HG03280 (cell line): ENCODE measurements at regions not wholly inside any gene's neighbourhood (a gene's known extent, or its start where the extent isn't known, plus 50 kb on each side); places are given as distances from the start of the nearest gene placed in this dataset.

ENCODE experiments used
- ATAC-seq: cut with Tn5 transposase; IDR thresholded peaks from one replicate; pipeline ENCODE4 v1.9.1; 2021; ENCODE audit warnings: mild to moderate bottlenecking, moderate library complexity; ENCODE audit not compliant: unreplicated experiment

- no peak for ATAC-seq
These were observed 141.6 kb upstream of the TENM4 start for GRCh38 chr11:79582434-79582833.

- ATAC-seq: no peak
These were observed 138.2 kb upstream of the TENM4 start for GRCh38 chr11:79579063-79579462.

- no peak for ATAC-seq
These were observed 137.3 kb upstream of the TENM4 start for GRCh38 chr11:79578116-79578515.

GRCh38 chr11:79575701-79576100 lies 134.9 kb upstream of the TENM4 start:
- no peak for ATAC-seq

- no peak for ATAC-seq
These were observed 129.3 kb upstream of the TENM4 start for GRCh38 chr11:79570104-79570503.

- ATAC-seq: no peak
These were observed 123.6 kb upstream of the TENM4 start for GRCh38 chr11:79564288-79564925.

GRCh38 chr11:79561496-79561895 lies 120.7 kb upstream of the TENM4 start:
- no peak for ATAC-seq

GRCh38 chr11:79550809-79551208 lies 110.0 kb upstream of the TENM4 start:
- ATAC-seq: no peak

- ATAC-seq: no peak
These were observed 106.4 kb upstream of the TENM4 start for GRCh38 chr11:79547256-79547655.

GRCh38 chr11:79546351-79546750 lies 105.5 kb upstream of the TENM4 start:
- ATAC-seq: no peak

- ATAC-seq: no peak
These were observed 103.5 kb upstream of the TENM4 start for GRCh38 chr11:79544361-79544760.

GRCh38 chr11:79543101-79543500 lies 102.3 kb upstream of the TENM4 start:
- no peak for ATAC-seq

- no peak for ATAC-seq
These were observed 100.6 kb upstream of the TENM4 start for GRCh38 chr11:79541466-79541865.

- ATAC-seq: no peak
These were observed 97.9 kb upstream of the TENM4 start for GRCh38 chr11:79538775-79539174.

- ATAC-seq: no peak
These were observed 95.5 kb upstream of the TENM4 start for GRCh38 chr11:79536155-79536917.

GRCh38 chr11:79535606-79536005 lies 94.8 kb upstream of the TENM4 start:
- ATAC-seq: no peak

- ATAC-seq: no peak
These were observed 84.4 kb upstream of the TENM4 start for GRCh38 chr11:79525257-79525656.

GRCh38 chr11:79522626-79523025 lies 81.8 kb upstream of the TENM4 start:
- ATAC-seq: no peak

- ATAC-seq: no peak
These were observed 79.3 kb upstream of the TENM4 start for GRCh38 chr11:79520086-79520485.

GRCh38 chr11:79515781-79516180 lies 75.0 kb upstream of the TENM4 start:
- ATAC-seq: no peak

GRCh38 chr11:79514695-79515094 lies 73.9 kb upstream of the TENM4 start:
- ATAC-seq: no peak

GRCh38 chr11:79514290-79514689 lies 73.5 kb upstream of the TENM4 start:
- no peak for ATAC-seq
